ENCODE measurements at regions not wholly inside any gene's neighbourhood (a gene's known extent, or its start where the extent isn't known, plus 50 kb on each side); places are given as distances from the start of the nearest gene placed in this dataset.

GRCh38 chr3:87801409-87801808, 257.4 kb downstream of the CGGBP1 start (continued):
- TF ChIP-seq CHD7 (IDR thresholded peaks at IDR 0.05; ENCODE audit: low read depth, low read length) (no peak), PTBP1 (IDR thresholded peaks at IDR 0.05; ENCODE audit: low read depth, low read length) (no peak), HNRNPLL (IDR thresholded peaks at IDR 0.05; ENCODE audit: low read depth, low read length, poor library complexity, severe bottlenecking) (no peak), TEAD4 (IDR thresholded peaks at IDR 0.05; ENCODE audit: low read length) (peak; percentile 67), TEAD4 (CRISPR knock-in tag; IDR thresholded peaks at IDR 0.05; ENCODE audit: borderline replicate concordance) (no peak), RBM34 (IDR thresholded peaks at IDR 0.05; ENCODE audit: borderline replicate concordance, insufficient read depth, low read length) (no peak), CBX8 (IDR thresholded peaks at IDR 0.05; ENCODE audit: borderline replicate concordance, extremely low read depth, low read depth, low read length, poor library complexity, severe bottlenecking) (no peak), SAFB (IDR thresholded peaks at IDR 0.05; ENCODE audit: borderline replicate concordance, low read depth, low read length) (no peak), L3MBTL2 (IDR thresholded peaks at IDR 0.05) (no peak), SMARCA4 (IDR thresholded peaks at IDR 0.05) (peak; percentile 70), NFE2 (IDR thresholded peaks at IDR 0.05; ENCODE audit: low read depth) (peak; percentile 28; the same call in 1 of the 2 replicates), SMAD1 (IDR thresholded peaks at IDR 0.05; ENCODE audit: low read depth, low read length, partially characterized antibody) (no peak), JUNB (CRISPR knock-in tag; conservative IDR thresholded peaks at IDR 0.05) (no peak), FOXP4 (CRISPR knock-in tag; IDR thresholded peaks at IDR 0.05; ENCODE audit: borderline replicate concordance) (no peak), EP300 (IDR thresholded peaks at IDR 0.05; ENCODE audit: low read length) (peak; percentile 60; the same call in 1 of the 2 replicates), ZNF766 (CRISPR knock-in tag; conservative IDR thresholded peaks at IDR 0.05) (no peak), CTBP1 (IDR thresholded peaks at IDR 0.05; ENCODE audit: borderline replicate concordance) (peak; percentile 63; the same call in 1 of the 2 replicates)
